Ishikawa (cell line): ENCODE measurements at regions not wholly inside any gene's neighbourhood (a gene's known extent, or its start where the extent isn't known, plus 50 kb on each side); places are given as distances from the start of the nearest gene placed in this dataset.

Experiments used
- CEBPB ChIP-seq: IDR thresholded peaks from 2 replicates; pipeline ENCODE4 v1.6.1; 2012
- CREB1 ChIP-seq: IDR thresholded peaks from 2 replicates; pipeline ENCODE4 v1.6.1; 2012; ENCODE audit warnings: low read depth
- EGR1 ChIP-seq: IDR thresholded peaks from 2 replicates; pipeline ENCODE4 v1.6.1; 2012
- EP300 ChIP-seq: IDR thresholded peaks from 2 replicates; pipeline ENCODE4 v1.6.1; 2012; ENCODE audit warnings: borderline replicate concordance
- FOXM1 ChIP-seq: IDR thresholded peaks from 2 replicates; pipeline ENCODE4 v1.6.1; 2012; ENCODE audit warnings: low read depth, borderline replicate concordance
- NFIC ChIP-seq: IDR thresholded peaks from 2 replicates; pipeline ENCODE4 v1.6.1; 2012
- RAD21 ChIP-seq: IDR thresholded peaks from 2 replicates; pipeline ENCODE4 v1.6.1; 2012; ENCODE audit warnings: low read depth
- TAF1 ChIP-seq: IDR thresholded peaks from 2 replicates; pipeline ENCODE4 v1.6.1; 2012; ENCODE audit warnings: low read depth, mild to moderate bottlenecking
- TCF12 ChIP-seq: IDR thresholded peaks from 2 replicates; pipeline ENCODE4 v1.6.1; 2012; ENCODE audit warnings: low read depth
- TEAD4 ChIP-seq: IDR thresholded peaks from 2 replicates; pipeline ENCODE4 v1.6.1; 2012
- YY1 ChIP-seq: IDR thresholded peaks from 2 replicates; pipeline ENCODE4 v1.6.1; 2012; ENCODE audit warnings: low read depth
- ZBTB7A ChIP-seq: IDR thresholded peaks from 2 replicates; pipeline ENCODE4 v1.6.1; 2012; ENCODE audit warnings: low read depth
- TF ChIP-seq, protein P1 (sequence below): IDR thresholded peaks from 2 replicates; pipeline ENCODE4 v1.6.1; 2012
- TF ChIP-seq, protein P2 (sequence below): IDR thresholded peaks from 2 replicates; pipeline ENCODE4 v1.6.1; 2012; ENCODE audit warnings: low read depth, mild to moderate bottlenecking
- TF ChIP-seq, protein P3 (sequence below): IDR thresholded peaks from 2 replicates; pipeline ENCODE4 v1.6.1; 2012

DNA sequence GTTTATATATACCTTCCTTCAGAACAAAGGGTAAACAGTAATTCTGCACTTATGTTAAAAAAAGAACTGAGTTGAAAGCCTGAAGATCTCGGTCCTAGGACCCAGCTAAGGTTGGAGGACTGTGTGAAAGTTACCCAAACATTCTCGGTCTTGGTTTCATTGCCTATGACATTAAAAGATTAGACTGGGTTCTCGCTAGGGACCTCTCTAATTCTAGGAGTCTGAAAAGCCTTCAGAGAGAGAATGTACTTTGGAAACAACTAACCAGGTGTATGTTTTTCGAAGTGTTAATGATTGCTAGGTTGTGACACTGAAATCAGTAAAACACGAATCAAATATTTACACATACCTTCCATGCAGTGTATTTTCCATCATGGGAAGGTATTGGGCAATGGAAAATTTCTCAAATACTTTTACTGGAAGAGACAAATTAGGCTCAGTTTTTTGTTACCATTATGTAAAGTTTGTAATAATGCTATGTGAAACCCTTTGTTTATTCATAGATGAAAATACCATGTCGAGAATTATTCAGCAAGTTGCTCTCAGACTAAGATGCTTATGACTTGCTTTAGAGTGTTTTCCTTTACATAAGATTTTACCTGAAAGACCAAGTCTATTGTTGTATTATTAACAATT is 113.7 kb upstream of the LOC128125822 start:
- TF ChIP-seq ZBTB7A (no peak), TAF1 (no peak), CREB1 (no peak)
- TF ChIP-seq, protein P1, sequence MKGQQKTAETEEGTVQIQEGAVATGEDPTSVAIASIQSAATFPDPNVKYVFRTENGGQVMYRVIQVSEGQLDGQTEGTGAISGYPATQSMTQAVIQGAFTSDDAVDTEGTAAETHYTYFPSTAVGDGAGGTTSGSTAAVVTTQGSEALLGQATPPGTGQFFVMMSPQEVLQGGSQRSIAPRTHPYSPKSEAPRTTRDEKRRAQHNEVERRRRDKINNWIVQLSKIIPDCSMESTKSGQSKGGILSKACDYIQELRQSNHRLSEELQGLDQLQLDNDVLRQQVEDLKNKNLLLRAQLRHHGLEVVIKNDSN: no peak

DNA sequence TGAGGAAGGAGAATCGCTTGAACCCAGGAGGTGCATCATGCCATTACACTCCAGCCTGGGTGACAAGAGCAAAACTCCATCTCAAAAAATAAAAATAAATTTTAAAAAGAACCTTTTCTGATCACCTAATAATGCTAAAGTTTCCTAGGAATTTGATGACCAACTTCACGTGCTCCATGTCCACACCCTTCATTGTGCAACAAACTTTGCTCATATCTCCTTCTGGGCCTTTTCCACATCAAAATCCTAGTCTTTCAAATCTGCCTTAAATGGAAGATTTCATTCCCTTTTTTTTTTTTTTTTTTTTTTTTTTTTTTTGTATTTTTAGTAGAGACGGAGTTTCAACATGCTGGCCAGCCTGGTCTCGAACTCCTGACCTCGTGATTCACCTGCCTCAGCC is 112.5 kb upstream of the LOC128125822 start:
- no peak for TF ChIP-seq FOXM1
- TF ChIP-seq, protein P2, sequence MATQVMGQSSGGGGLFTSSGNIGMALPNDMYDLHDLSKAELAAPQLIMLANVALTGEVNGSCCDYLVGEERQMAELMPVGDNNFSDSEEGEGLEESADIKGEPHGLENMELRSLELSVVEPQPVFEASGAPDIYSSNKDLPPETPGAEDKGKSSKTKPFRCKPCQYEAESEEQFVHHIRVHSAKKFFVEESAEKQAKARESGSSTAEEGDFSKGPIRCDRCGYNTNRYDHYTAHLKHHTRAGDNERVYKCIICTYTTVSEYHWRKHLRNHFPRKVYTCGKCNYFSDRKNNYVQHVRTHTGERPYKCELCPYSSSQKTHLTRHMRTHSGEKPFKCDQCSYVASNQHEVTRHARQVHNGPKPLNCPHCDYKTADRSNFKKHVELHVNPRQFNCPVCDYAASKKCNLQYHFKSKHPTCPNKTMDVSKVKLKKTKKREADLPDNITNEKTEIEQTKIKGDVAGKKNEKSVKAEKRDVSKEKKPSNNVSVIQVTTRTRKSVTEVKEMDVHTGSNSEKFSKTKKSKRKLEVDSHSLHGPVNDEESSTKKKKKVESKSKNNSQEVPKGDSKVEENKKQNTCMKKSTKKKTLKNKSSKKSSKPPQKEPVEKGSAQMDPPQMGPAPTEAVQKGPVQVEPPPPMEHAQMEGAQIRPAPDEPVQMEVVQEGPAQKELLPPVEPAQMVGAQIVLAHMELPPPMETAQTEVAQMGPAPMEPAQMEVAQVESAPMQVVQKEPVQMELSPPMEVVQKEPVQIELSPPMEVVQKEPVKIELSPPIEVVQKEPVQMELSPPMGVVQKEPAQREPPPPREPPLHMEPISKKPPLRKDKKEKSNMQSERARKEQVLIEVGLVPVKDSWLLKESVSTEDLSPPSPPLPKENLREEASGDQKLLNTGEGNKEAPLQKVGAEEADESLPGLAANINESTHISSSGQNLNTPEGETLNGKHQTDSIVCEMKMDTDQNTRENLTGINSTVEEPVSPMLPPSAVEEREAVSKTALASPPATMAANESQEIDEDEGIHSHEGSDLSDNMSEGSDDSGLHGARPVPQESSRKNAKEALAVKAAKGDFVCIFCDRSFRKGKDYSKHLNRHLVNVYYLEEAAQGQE: no peak
- TF ChIP-seq YY1: no peak
- TF ChIP-seq TEAD4: no peak
- no peak for TF ChIP-seq EGR1
- no peak for TF ChIP-seq ZBTB7A
- TF ChIP-seq CEBPB: no peak
- no peak for TF ChIP-seq EP300
- TF ChIP-seq RAD21: no peak
- TF ChIP-seq, protein P1: no peak
- TF ChIP-seq TAF1: no peak
- no peak for TF ChIP-seq NFIC
- TF ChIP-seq CREB1: no peak
- TF ChIP-seq, protein P3, sequence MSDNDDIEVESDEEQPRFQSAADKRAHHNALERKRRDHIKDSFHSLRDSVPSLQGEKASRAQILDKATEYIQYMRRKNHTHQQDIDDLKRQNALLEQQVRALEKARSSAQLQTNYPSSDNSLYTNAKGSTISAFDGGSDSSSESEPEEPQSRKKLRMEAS: no peak
- TF ChIP-seq TCF12: no peak

DNA sequence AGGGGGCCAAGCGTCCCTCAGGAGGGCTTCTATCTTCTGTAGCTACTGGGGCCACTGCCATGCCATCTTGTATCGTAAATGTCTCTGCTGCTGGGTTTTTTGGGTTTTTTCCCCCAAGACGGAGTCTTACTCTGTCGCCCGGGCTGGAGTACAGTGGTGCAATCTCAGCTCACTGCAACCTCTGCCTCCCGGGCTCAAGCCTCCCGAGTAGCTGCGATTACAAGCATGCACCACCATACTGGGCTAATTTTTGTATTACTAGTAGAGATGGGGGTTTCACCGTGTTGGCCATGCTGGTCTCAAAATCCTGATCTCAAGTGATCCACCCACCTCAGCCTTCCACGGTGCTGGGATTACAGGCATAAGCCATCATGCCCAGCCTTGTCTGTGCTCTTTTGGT is 111.3 kb upstream of the LOC128125822 start:
- TF ChIP-seq ZBTB7A: no peak
- TF ChIP-seq TEAD4: no peak
- no peak for TF ChIP-seq YY1
- TF ChIP-seq FOXM1: no peak
- TF ChIP-seq EP300: no peak
- TF ChIP-seq, protein P2: no peak
- TF ChIP-seq, protein P3: no peak
- TF ChIP-seq EGR1: no peak
- no peak for TF ChIP-seq TAF1
- no peak for TF ChIP-seq TCF12
- TF ChIP-seq NFIC: no peak
- no peak for TF ChIP-seq CREB1
- TF ChIP-seq CEBPB: no peak

DNA sequence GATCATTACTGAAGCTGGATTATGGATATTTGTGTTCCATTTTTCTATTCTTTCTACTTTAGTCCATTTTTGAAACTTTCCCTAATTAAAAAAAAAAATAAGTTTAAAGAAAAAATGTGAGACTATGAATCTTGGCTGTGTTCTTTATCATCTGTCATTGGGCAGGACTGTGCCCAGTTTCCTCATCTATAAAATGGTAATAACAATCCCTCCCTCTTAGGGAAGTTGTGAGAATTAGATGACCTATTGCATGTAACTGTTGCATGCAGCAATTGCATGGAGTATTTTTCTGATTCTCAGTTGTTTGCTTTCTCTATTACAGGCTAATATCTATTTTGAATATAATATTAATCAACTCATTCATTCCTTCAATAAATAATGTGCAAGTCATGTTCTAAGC is 108.2 kb upstream of the LOC128125822 start:
- TF ChIP-seq EGR1 (no peak), TEAD4 (no peak), YY1 (no peak), RAD21 (no peak), TAF1 (no peak), ZBTB7A (no peak), CEBPB (no peak), FOXM1 (no peak), CREB1 (no peak), TCF12 (no peak), NFIC (no peak), EP300 (no peak)
- TF ChIP-seq, protein P2: no peak
- TF ChIP-seq, protein P3: no peak
- TF ChIP-seq, protein P1: no peak
